ENCODE measurements at regions not wholly inside any gene's neighbourhood (a gene's known extent, or its start where the extent isn't known, plus 50 kb on each side); places are given as distances from the start of the nearest gene placed in this dataset.
"Not testable (repeated sequence)": the region's sequence is repeated elsewhere in the genome, so short reads cannot be mapped to it uniquely, and the experiment has no call there.

GRCh38 chr4:181792641-181793040 lies 450.6 kb upstream of the TENM3 start:
- DNase-seq (ENCODE audit: low read depth in 3 of 3, low spot score in 1 of 3) = no peak

- no peak for DNase-seq (ENCODE audit: low read depth in 3 of 3, low spot score in 1 of 3)
Measured at GRCh38 chr4:181793096-181793495, 450.1 kb upstream of the TENM3 start.

GRCh38 chr4:181796502-181796901 lies 446.7 kb upstream of the TENM3 start:
- no peak for DNase-seq (ENCODE audit: low read depth in 3 of 3, low spot score in 1 of 3)

- DNase-seq (ENCODE audit: low read depth in 3 of 3, low spot score in 1 of 3) = no peak
Measured at GRCh38 chr4:181798536-181798935, 444.7 kb upstream of the TENM3 start.

- no peak for DNase-seq (ENCODE audit: low read depth in 3 of 3, low spot score in 1 of 3)
Measured at GRCh38 chr4:181799561-181800069, 443.6 kb upstream of the TENM3 start.

- no peak for DNase-seq (ENCODE audit: low read depth in 3 of 3, low spot score in 1 of 3)
Measured at GRCh38 chr4:181802207-181802606, 441.0 kb upstream of the TENM3 start.

- no peak for DNase-seq (ENCODE audit: low read depth in 3 of 3, low spot score in 1 of 3)
Measured at GRCh38 chr4:181807771-181808170, 435.4 kb upstream of the TENM3 start.

- no peak for DNase-seq (ENCODE audit: low read depth in 3 of 3, low spot score in 1 of 3)
Measured at GRCh38 chr4:181810711-181811110, 432.5 kb upstream of the TENM3 start.

GRCh38 chr4:181811550-181811949 lies 431.7 kb upstream of the TENM3 start:
- not testable (repeated sequence) for DNase-seq (ENCODE audit: low read depth in 3 of 3, low spot score in 1 of 3)

GRCh38 chr4:181819946-181820345 lies 423.3 kb upstream of the TENM3 start:
- DNase-seq (ENCODE audit: low read depth in 3 of 3, low spot score in 1 of 3) = no peak

- no peak for DNase-seq (ENCODE audit: low read depth in 3 of 3, low spot score in 1 of 3)
Measured at GRCh38 chr4:181820553-181820952, 422.6 kb upstream of the TENM3 start.

GRCh38 chr4:181821039-181822004 lies 421.9 kb upstream of the TENM3 start:
- DNase-seq (ENCODE audit: low read depth in 3 of 3, low spot score in 1 of 3) = no peak

- DNase-seq (ENCODE audit: low read depth in 3 of 3, low spot score in 1 of 3) = no peak
Measured at GRCh38 chr4:181822005-181822375, 421.2 kb upstream of the TENM3 start.

- no peak for DNase-seq (ENCODE audit: low read depth in 3 of 3, low spot score in 1 of 3)
Measured at GRCh38 chr4:181823183-181823582, 420.0 kb upstream of the TENM3 start.

- no peak for DNase-seq (ENCODE audit: low read depth in 3 of 3, low spot score in 1 of 3)
Measured at GRCh38 chr4:181823645-181824044, 419.6 kb upstream of the TENM3 start.

GRCh38 chr4:181825564-181825963 lies 417.6 kb upstream of the TENM3 start:
- no peak for DNase-seq (ENCODE audit: low read depth in 3 of 3, low spot score in 1 of 3)

- DNase-seq (ENCODE audit: low read depth in 3 of 3, low spot score in 1 of 3) = no peak
Measured at GRCh38 chr4:181827246-181827645, 416.0 kb upstream of the TENM3 start.

GRCh38 chr4:181830404-181831035 lies 412.7 kb upstream of the TENM3 start:
- DNase-seq (ENCODE audit: low read depth in 3 of 3, low spot score in 1 of 3) = no peak

- DNase-seq (ENCODE audit: low read depth in 3 of 3, low spot score in 1 of 3) = no peak
Measured at GRCh38 chr4:181834071-181834470, 409.1 kb upstream of the TENM3 start.

GRCh38 chr4:181835348-181835747 lies 407.9 kb upstream of the TENM3 start:
- no peak for DNase-seq (ENCODE audit: low read depth in 3 of 3, low spot score in 1 of 3)

- DNase-seq (ENCODE audit: low read depth in 3 of 3, low spot score in 1 of 3) = no peak
Measured at GRCh38 chr4:181838253-181838652, 404.9 kb upstream of the TENM3 start.

GRCh38 chr4:181843797-181844196 lies 399.4 kb upstream of the TENM3 start:
- not testable (repeated sequence) for DNase-seq (ENCODE audit: low read depth in 3 of 3, low spot score in 1 of 3)
